ENCODE measurements at regions not wholly inside any gene's neighbourhood (a gene's known extent, or its start where the extent isn't known, plus 50 kb on each side); places are given as distances from the start of the nearest gene placed in this dataset.
A peak's percentile ranks its signal among the peaks of the same experiment; 100 is the strongest.

- H3K27ac ChIP-seq = no peak overlapping the region
- no peaks in the 10 kb centered on the region for H3K36me3 ChIP-seq
- no peak overlapping the region for H3K4me3 ChIP-seq
- no peak for DNase-seq (ENCODE audit: low read depth in 1 of 2, low spot score in 1 of 2)
- TF ChIP-seq, protein P1, sequence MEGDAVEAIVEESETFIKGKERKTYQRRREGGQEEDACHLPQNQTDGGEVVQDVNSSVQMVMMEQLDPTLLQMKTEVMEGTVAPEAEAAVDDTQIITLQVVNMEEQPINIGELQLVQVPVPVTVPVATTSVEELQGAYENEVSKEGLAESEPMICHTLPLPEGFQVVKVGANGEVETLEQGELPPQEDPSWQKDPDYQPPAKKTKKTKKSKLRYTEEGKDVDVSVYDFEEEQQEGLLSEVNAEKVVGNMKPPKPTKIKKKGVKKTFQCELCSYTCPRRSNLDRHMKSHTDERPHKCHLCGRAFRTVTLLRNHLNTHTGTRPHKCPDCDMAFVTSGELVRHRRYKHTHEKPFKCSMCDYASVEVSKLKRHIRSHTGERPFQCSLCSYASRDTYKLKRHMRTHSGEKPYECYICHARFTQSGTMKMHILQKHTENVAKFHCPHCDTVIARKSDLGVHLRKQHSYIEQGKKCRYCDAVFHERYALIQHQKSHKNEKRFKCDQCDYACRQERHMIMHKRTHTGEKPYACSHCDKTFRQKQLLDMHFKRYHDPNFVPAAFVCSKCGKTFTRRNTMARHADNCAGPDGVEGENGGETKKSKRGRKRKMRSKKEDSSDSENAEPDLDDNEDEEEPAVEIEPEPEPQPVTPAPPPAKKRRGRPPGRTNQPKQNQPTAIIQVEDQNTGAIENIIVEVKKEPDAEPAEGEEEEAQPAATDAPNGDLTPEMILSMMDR (IDR thresholded peaks at IDR 0.05; ENCODE audit: low read depth, low read length) = no peak
- peaks cover 4% of the 10 kb centered on the region for H3K4me1 ChIP-seq (ENCODE audit: low read depth)
- H3K9me3 ChIP-seq (ENCODE audit: low read depth) = no peaks in the 10 kb centered on the region
- H3K27me3 ChIP-seq = no peaks in the 10 kb centered on the region
Observed at GRCh38 chr2:217723981-217724380, 278.8 kb downstream of the TNS1 start.

GRCh38 chr2:217722883-217723472, 279.8 kb downstream of the TNS1 start:
- H3K4me3 ChIP-seq = no peak overlapping the region
- H3K9me3 ChIP-seq (ENCODE audit: low read depth) = no peaks in the 10 kb centered on the region
- no peak overlapping the region for H3K27ac ChIP-seq
- no peaks in the 10 kb centered on the region for H3K36me3 ChIP-seq
- H3K27me3 ChIP-seq = no peaks in the 10 kb centered on the region
- peak in 1 of 2 donors; percentile 52 for DNase-seq (ENCODE audit: low read depth in 1 of 2, low spot score in 1 of 2)
- TF ChIP-seq, protein P1 (IDR thresholded peaks at IDR 0.05; ENCODE audit: low read depth, low read length) = no peak
- H3K4me1 ChIP-seq (ENCODE audit: low read depth) = peaks cover under 1% of the 10 kb centered on the region

DNA sequence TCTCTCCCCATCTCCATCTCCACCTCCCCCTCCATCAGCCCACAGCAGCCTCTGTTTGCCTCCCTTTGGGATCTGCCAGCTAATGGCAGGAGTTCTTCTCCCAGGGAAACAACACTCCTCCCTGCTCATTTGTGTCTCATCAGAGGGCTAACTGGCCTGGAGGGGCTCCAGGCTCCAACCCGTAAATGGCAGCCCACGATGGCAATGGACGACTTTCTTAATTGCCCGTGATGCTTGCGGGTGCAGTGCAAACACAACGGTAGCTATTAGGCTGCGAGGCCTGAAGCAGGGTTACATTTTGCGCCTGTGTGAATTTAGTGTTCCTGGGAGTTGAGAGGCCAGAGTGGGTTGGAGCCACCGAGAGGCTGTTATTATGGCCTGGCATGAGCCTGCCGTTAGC, 285.1 kb downstream of the TNS1 start:
- Histone ChIP-seq H3K27me3 (peaks cover 5% of the 10 kb centered on the region), H3K36me3 (no peaks in the 10 kb centered on the region), H3K4me1 (ENCODE audit: low read depth) (no peaks in the 10 kb centered on the region), H3K9me3 (ENCODE audit: low read depth) (no peaks in the 10 kb centered on the region), H3K27ac (no peak overlapping the region), H3K4me3 (no peak overlapping the region)
- DNase-seq (ENCODE audit: low read depth in 1 of 2, low spot score in 1 of 2) = no peak
- TF ChIP-seq, protein P1 (IDR thresholded peaks at IDR 0.05; ENCODE audit: low read depth, low read length) = no peak

DNA sequence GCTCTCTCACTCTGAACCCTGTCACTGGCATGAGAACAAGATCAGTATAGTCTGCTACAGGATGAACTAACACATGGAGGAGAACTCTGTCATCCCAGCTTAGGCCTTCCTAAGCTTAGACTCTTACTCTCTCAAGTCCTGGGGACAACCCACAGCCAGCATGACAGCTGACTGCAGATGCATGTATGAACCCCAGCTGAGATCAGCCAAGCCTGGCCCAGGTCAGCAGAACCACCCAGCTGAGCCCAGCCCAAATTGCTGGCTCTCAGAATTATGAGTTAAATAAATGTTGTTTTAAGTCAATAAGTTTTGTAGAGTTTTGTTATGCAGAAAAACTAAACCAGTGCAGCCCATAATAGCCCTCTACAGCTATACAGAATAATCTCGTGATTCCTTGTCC, 287.3 kb downstream of the TNS1 start:
- Histone ChIP-seq H3K9me3 (ENCODE audit: low read depth) (no peaks in the 10 kb centered on the region), H3K27me3 (peaks cover 5% of the 10 kb centered on the region), H3K36me3 (no peaks in the 10 kb centered on the region), H3K4me1 (ENCODE audit: low read depth) (no peaks in the 10 kb centered on the region), H3K4me3 (no peak overlapping the region), H3K27ac (no peak overlapping the region)
- TF ChIP-seq, protein P1 (IDR thresholded peaks at IDR 0.05; ENCODE audit: low read depth, low read length) = no peak
- DNase-seq (ENCODE audit: low read depth in 1 of 2, low spot score in 1 of 2) = no peak

DNA sequence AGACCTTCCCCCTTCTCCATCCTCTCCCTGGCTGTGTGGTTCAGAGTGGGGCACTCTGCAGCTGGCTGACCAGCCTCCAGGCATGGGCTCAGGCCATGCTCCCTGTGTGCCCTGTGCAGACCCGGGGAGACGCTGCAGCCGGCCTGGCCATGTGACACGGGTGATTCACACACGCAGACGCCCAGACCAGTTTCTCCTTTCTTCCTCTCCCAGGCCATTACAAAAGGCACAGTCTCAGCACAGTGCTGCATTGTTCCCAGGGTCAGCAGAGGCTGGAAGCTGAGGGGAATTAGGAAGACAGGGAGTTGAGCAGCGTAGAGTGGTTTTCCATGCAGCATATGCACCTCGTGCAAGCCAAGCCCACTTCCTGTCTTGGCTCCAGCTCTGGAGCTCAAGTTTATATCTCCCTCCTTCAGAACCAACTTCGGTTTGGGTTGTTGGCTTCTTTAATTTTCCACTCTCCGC, 288.5 kb downstream of the TNS1 start:
- TF ChIP-seq, protein P1 (IDR thresholded peaks at IDR 0.05; ENCODE audit: low read depth, low read length) = no peak
- Histone ChIP-seq H3K36me3 (no peaks in the 10 kb centered on the region), H3K9me3 (ENCODE audit: low read depth) (no peaks in the 10 kb centered on the region), H3K27ac (no peak overlapping the region), H3K27me3 (peaks cover 5% of the 10 kb centered on the region), H3K4me1 (ENCODE audit: low read depth) (no peaks in the 10 kb centered on the region), H3K4me3 (no peak overlapping the region)
- peak in 1 of 2 donors; percentile 77 for DNase-seq (ENCODE audit: low read depth in 1 of 2, low spot score in 1 of 2)
